Stimulated activated CD8-positive, alpha-beta memory T cell treated with anti-CD3 and anti-CD28 coated beads, Interleukin-15, amount 100 ng/mL, for 4 hours (primary cell): ENCODE measurements at regions not wholly inside any gene's neighbourhood (a gene's known extent, or its start where the extent isn't known, plus 50 kb on each side); places are given as distances from the start of the nearest gene placed in this dataset.
"Not testable (repeated sequence)": the region's sequence is repeated elsewhere in the genome, so short reads cannot be mapped to it uniquely, and the experiment has no call there.

Source experiments
- DNase-seq, 2 donors: peaks; one replicate each; pipeline ENCODE4 v3.0.0-alpha.2; 2020; ENCODE audit warnings: low read depth in 2 of 2

DNA sequence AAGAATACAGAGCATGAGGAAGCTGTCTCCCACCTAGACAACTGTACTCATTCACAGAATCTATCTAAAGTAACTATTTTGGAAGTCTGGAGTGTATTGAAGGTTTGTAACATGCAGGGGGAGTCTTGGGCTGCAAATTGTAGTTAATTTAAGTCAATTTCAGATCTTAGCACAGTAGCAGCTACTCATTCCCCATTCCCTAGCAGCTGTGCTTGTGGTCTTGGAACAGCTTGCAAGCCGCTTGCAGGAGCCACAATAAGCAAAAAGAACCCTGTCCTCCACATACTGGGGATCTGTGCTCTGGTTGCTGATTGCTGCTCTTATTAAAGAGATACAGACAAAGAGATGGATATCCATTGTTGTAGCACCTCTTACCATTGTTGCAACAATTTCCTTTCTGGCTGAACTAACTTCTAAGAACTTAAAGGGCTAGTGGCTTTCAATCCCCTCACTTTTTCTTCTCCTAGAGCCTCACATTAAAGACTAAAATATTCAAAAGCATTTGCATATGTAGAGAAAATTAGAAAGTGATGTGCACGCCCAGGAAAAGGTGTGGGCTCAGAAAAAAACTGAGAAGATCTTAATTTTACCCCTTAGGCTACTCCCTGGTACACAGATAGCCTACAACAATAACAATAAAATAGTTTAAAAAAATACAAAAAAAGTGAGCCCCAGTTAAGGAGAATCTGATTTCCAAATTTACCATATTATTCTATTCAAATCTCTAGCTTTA, 1775.1 kb upstream of the PIK3C3 start:
- no peak for DNase-seq

DNA sequence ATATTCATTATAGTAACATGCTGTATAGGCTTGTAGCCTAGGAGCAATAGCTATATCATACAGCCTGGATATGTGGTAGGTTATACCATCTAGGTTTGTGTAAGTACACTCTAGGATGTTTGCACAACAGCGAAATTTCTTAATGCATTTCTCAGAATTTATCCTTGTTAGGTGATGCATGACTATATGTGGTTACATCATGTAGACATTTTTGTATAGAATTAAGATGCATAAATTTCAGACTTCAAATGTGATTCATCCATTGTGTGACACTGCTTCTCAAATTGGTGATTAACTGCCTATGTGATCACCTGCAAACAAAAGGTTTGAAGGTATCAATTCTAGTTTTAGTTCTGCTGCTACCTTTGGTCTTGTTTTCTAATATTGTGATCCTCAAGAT, 1787.0 kb upstream of the PIK3C3 start:
- no peak for DNase-seq

DNA sequence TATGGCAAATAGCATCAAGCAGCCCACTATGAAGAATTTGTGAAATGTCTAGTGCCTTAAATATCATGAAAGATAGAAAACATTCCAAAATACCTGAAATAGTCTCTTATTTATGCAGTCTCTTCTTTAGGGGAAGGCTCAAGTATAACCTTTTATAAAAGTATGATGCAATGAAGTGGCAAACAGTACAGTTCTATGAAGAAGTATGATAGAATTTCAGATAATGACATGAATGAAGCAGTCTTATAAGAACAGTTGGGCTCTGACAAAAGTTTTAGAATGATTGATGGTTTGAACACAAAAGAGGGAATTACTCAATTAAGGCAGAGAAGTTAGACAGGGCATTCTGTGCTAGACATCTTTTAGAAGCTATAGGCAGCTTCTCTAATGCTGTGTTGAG, 1791.8 kb upstream of the PIK3C3 start:
- no peak for DNase-seq

DNA sequence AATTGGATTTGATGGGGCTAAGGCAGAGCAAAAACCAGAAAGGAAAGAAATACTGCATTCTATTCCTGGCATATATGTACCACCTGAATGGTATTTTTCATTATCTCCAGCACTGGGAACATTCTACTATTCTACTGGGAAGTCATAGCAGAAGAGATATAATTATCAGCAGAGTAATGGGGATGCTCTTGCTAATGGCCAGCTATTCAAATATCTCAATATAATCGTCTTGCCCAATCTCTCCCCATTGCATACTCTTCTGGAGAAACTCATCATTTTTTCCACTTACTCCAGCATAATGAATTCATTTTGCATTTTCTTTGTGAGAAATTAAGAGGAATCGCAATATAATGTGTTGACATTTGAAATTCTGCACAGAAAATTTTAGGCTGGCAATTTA, 1794.7 kb upstream of the PIK3C3 start:
- DNase-seq = no peak

DNA sequence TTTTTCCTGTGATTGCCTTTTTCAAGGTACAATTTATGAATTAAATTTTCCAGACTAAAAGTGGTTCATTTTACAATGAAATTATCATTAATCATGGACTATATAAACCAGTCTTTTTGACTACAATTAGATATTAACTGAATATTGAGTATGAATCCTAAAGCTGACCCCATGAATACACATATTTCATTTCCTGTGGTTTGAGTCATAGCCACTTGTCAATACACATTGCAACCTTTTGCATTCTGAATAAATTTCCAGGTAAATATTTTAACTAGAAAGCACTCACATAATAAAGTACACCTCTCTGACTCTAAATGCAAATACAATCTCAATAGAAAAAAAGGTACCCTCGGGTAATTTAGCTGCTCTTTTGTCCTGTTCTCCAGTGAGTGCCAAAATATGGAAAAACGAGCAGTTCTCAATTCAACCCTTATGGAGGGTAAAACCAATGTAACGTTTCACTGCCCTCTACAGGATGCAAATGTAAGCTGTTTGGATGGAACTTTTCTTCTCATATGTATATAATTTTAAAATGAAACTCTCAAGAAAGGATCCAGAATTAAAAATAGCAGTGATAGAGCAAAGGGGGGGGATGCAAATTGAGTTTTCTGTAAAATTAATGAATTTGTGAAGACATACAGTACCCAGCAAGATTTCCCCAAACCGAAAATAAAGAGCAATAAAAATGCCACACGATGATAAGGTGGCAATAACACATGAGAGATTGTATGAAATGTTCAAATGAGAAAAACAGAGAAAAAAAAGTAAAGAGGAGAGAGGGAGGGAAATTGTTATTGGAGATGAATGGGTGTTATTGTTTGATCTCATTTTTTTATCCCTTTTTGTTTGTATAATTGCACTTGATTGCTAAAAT, 1795.7 kb upstream of the PIK3C3 start:
- DNase-seq = no peak

DNA sequence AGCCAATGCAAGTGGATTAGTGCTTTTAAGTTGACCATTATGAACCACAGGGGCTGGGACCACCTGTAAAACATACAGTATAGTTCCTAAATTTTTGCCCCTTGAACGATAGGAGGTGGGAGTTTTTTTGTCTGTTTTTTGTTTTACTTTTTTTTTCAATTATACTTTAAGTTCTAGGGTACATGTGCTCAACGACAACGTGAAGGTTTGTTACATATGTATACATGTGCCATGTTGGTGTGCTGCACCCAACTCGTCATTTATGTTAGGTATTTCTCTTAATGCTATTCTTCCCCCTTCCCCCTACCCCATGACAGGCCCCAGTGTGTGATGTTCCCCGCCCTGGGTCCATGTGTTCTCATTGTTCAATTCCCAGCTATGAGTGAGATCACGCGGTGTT, 1797.9 kb upstream of the PIK3C3 start:
- DNase-seq = no peak

DNA sequence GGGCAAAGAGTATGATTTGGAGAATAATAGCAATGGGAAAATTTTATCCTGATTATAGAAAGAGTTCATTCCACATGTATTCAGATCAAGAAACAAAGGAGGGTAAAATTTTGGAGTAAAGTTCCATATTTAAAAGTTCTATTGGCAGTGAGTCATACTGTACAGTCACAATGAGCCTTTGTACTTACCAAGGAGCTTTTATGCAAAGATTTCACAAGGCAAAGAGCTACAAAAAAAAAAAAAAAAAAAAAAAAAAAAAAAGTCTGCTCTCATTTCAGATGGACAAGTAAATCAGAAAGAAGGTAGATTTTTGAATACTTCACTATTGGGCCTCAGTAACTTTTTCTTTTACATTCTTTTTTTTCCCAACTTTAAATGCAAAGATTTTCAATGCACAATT, 1802.2 kb upstream of the PIK3C3 start:
- no peak for DNase-seq

DNA sequence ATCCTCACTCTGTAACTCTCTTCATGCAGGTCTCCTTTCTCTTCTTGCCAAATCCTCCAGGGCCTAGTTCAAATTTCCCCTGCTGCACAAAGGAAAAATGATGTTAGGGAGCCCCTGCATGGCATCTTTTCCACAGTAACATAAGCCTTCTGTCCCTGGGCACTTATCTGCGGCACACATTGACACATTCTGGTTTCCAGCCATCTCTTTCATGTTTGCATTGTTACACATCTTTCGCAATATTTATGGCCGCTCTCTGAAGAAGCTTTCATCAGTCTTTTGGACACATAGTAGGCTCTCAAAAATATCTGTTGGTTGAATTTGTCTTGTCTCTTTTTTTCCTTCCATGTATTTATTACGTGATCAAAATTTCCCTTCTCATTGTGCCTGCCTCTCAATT, 1806.1 kb upstream of the PIK3C3 start:
- DNase-seq = no peak

DNA sequence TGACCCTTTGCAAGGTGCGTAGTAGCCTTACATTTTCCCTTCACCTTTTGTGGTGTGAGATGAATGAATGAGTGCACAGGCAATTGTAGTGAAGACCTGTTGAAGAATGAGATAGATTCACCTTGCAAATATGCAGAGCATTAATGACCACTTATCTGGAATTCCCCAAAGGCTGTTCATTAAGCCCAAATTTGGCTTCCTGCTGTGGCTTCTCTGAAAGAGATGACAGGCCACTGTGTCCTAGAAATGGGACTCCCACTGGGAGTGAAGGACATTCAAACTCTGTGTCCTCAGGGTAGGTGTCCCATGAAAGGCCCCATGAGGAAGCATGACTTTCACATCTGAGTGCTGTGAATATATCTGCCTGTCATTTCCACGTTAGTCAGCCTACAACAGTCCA, 1821.8 kb upstream of the PIK3C3 start:
- no peak for DNase-seq

DNA sequence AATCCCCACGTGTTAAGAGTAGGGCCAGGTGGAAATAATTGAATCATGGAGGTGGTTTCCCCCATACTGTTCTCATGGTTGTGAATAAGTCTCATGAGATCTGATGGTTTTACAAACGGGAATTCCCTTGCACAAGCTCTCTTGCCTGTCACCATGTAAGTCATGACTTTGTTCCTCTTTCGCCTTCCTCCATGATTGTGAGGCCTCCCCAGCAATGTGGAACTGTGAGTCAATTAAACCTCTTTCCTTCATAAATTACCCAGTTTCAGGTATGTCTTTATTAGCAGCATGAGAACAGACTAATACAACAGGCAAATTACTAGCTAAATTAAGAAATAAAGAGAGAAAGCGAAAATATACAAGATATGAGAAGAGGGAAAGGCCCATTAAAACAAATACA, 1822.6 kb upstream of the PIK3C3 start:
- DNase-seq = not testable (repeated sequence)

DNA sequence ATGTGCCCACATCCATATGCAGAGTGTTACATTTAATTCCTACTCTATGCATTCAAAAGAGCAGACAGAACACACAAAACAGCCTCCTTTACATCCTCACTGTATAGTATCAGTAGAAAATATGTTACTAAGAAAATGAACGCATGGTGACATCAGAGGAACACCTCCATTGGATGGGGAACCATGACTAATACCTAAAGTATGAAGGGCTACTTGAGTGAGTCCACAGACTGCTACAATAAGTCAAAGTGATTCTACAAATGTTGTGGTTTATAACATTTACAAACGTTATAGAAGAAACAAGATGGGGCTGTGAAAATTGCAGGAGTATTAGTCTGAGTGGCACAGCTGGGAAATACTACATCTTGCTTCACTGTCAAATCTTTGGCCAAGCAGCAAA, 1830.9 kb upstream of the PIK3C3 start:
- DNase-seq = no peak

DNA sequence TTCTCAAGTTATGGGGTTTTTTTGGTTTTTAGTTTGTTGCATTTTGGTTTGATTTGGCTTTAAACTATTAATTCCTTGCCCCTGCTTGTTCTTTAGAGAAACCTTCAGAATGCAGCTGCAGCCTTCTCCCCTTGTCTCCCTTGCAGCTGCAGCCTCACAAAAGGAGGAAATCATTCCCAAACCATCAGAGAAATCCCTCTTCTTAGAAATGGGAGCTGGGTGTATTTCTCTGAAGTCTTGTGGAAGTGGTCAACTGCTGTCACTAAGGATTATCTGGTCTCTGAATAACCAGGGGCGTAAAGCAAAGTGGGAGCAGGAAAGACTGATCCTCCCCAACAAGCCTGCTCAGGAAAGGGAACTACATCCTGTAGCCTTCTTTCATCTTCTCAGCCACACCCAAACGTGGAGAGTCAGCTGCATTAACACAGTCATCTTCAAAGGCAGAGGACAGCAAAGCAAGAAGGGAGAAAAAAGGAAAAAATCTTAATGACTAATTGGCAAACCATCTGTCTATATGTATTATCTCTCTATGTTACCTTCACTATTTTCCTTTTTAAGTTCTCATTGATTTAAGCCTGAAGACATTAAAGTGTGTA, 1834.1 kb upstream of the PIK3C3 start:
- no peak for DNase-seq

DNA sequence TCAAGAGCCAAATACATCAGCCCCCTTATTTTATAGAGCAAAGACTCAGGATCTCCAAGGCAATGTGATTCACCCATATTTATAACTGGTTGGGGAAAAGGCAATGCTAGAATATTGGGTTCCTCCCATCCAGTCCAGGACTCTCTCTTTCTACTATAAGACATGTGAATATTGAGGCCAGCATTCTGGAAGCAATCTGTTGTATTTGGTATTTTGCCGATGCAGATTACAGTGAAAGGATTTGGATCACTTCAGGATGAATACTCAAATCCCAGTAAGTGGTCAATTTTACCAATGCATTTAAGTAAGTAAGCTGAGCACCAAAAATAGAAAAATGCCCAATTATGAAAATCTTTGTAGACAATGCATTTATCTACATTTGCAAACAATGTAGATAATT, 1834.7 kb upstream of the PIK3C3 start:
- no peak for DNase-seq

DNA sequence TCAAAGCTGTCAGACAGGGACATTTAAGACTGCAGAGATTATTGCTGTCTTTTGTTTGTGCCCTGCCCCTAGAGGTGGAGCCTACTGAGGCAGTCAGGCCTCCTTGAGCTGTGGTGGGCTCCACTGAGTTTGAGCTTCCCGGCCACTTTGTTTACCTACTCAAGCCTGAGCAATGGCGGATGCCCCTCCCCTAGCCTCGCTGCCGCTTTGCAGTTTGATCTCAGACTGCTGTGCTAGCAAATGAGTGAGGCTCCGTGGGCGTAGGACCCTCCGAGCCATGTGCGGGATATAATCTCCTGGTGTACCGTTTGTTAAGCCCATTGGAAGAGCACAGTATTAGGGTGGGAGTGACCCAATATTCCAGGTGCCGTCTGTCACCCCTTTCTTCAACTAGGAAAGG, 1835.5 kb upstream of the PIK3C3 start:
- DNase-seq = not testable (repeated sequence)

DNA sequence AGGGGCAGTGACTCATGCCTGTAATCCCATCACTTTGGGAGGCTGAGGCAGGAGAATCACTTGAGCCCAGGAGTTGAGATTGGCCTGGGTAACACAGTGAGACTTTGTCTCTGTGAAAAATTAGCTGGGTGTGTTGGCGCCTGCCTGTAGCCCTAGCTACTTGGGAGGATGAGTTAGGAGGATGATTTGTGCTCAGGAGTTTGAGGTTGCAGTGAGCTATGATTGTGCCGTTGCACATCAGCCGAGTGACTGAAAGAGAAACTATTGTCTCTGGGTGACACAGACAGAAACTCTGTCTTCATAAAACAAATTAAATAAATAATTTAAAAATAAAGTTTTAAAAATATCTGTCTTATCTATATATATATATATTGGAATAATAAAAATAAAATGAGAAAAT, 1844.6 kb upstream of the PIK3C3 start:
- DNase-seq = no peak

DNA sequence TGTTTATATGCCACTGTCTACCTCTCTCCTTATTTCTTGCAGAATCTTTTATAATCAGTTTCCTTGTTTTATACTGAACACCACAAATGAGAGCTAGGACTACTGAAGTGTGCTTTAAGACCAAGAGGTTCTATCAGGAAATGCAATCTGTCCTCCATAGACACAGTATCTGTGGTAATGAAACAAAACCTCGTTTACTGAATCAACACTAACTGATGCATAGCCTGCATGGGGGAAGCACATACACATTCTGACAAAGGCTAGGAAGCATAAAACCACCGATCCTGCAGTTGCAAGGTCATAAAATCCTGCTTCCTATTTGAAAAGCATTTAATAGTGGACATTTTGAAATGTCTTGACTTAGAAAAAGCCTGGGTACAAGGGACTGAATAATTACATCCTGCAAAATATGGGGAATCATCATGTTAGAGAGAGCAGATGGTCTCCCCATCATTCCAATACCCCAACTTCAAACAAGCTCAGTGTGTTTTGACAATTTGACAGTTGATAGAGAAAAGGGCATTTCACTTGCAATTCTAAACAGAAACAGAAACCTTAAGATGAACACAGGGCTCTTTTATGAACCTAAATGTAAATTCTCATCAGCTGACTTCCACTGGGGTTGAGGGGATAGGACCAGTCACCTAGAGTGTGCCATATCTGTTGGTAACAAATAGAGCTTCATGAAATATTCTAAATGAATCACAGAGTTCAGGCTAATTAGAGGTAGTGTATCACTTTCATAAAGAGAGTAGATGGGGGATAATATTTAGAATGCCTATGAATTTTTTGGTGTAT, 1845.6 kb upstream of the PIK3C3 start:
- DNase-seq = no peak

DNA sequence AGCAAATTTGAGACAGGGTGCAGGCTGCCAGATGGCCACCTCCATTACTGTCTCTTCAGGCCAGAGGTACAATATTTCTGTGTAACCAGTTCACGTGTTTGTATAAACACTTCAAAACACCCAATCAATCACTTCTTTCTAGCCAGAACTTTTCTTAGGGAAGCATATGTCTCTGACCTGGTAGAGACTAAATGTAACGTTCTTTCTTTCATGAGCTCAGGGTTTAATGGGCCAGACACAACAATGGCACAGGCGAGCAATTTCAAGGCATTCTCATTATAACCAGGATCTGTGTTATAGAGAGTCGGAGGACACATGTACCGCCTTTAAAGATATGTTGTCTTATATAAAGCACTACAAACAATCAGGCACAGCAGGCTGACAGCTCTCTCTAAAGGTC, 1846.4 kb upstream of the PIK3C3 start:
- DNase-seq = no peak

DNA sequence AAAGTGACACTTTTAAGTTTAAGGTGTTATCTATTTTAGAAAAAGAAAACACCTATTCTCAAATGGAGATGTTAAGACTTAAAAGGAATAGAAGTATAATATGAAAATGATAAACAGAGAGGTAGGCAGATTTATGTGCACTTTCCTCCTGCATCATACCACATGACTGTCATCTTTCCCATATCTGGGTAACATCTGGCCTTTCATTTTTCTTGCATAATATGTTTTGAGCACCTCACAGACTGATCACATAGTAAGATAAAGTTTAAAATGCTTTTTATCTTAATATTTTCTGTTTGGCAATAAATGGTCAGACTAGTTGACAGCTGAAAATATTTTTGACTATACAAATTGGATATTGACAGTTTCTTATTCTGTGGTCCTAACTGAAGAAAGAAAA, 1852.1 kb upstream of the PIK3C3 start:
- no peak for DNase-seq

DNA sequence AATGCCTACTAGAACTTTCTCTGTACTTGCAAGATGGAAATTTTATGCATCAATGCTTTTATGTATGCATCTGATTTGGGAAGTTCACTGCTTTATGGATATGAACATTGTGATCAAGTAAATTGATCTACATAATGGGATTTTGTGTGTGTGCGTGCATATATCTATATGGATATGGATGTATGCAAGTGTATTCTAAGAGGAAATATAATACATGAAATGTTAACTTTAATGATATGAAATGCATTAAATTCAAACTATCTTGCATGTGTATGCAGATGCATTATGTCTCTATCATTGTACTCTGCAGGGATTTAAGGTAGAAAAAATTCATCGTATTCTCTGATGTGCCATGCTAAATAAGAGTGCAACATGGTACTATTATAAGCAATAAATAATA, 1855.4 kb upstream of the PIK3C3 start:
- no peak for DNase-seq

DNA sequence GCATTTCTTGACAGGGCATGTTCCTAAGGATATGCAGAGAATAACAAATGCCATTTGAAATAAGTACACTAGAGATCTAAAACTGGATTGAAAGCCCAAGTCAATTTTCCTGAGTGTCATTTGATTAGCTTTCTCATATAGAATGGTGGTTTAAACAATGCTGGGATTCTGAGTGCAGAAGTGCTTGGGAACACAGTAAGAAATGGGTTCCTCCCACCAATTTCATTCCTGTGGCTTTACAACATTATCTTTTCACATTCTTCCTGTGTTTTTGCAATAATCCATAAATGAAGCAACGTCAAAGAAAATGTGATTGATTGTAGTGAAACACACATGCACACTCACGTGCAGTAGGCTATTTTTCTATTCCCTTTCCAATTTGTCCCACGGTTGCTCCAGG, 1858.4 kb upstream of the PIK3C3 start:
- no peak for DNase-seq

DNA sequence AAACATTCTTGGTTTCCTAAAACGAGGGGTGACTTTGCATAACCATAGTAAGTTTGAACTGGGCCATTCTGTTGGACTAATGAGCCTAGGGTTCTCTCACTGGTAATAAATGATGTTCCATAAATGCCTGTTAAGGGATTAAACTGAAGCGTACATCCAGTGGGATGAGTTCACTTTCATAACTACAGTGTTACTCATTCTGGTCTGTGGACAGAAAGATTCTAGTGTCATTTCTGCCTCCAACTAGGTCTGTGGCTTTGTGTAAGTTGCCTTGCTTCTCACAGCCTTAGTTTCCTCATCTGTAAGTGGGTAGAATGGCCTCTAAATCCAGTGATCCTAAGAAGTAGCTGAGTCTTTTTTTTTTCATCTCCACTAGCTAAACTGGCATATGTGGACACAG, 1860.6 kb upstream of the PIK3C3 start:
- DNase-seq = no peak

DNA sequence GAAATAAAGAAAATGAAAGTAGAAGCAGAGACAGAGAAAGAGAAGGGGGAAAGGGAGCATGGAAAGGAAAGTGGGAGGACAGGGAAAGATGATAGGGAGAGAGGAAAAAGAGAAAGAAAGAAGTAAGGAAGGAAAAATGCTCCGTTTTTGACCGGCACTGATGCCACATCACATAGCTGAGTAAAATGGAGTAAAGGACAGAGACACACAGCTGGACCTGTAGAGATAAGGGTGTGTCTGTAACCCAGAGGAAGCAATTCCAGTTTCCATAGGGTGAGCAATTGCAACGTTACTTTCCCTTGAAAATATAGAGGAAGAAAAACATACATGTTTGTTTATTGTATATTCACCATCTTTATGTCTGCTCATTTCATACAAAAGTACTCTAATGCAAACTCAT, 1866.9 kb upstream of the PIK3C3 start:
- no peak for DNase-seq
